ENCODE measurements at regions not wholly inside any gene's neighbourhood (a gene's known extent, or its start where the extent isn't known, plus 50 kb on each side); places are given as distances from the start of the nearest gene placed in this dataset.
"Not testable (repeated sequence)": the region's sequence is repeated elsewhere in the genome, so short reads cannot be mapped to it uniquely, and the experiment has no call there.

GRCh38 chr5:7310656-7311055 lies 85.3 kb upstream of the ADCY2 start:
- DNase-seq; H3K9me3 ChIP-seq; H3K36me3 ChIP-seq; H3K27me3 ChIP-seq; H3K27ac ChIP-seq; H3K4me3 ChIP-seq; intact Hi-C loops (cut with DNase I); H3K4me1 ChIP-seq: not testable (repeated sequence)
- WGBS, 2 donors = 40 to 43% methylated on average over 4 of the region's 4 CpGs

DNA sequence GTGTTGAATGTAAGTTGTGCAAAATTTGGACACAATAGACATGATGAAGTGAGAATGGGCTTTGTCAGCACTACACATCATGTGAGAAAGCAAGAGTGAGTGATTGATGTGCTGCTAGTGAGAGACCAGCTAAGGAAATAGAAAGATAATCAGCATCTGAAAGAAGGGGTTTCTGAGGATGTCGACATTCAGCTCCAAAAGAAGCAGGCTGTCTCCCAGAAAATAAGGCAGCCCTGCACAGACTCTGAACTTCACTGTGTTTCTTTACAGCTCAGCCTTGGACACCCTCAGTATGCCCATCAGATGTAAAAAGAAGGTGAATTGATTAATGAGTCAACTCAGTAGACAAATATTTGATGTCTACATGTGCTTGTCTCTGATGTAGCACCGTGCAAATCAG lies 80.8 kb upstream of the ADCY2 start:
- TF ChIP-seq CTCF (IDR thresholded peaks at IDR 0.05) (no peak), POLR2A (IDR thresholded peaks at IDR 0.05) (no peak)
- H3K27ac ChIP-seq = no peak overlapping the region

GRCh38 chr5:7317751-7318150 lies 78.2 kb upstream of the ADCY2 start:
- intact Hi-C loops (cut with DNase I) = no loop called here
- DNase-seq = no peak
- Histone ChIP-seq H3K9me3 (no peaks in the 10 kb centered on the region), H3K27ac (no peak overlapping the region), H3K4me1 (no peaks in the 10 kb centered on the region), H3K4me3 (no peak overlapping the region), H3K36me3 (no peaks in the 10 kb centered on the region), H3K27me3 (no peaks in the 10 kb centered on the region)
- WGBS, 2 donors = 45 to 53% methylated on average over 2 of the region's 2 CpGs
- TF ChIP-seq CTCF (IDR thresholded peaks at IDR 0.05) (no peak), POLR2A (IDR thresholded peaks at IDR 0.05) (no peak)

More for the DNA sequence above, 80.8 kb upstream of the ADCY2 start:
- Histone ChIP-seq H3K4me3 (no peak overlapping the region), H3K9me3 (no peaks in the 10 kb centered on the region), H3K36me3 (no peaks in the 10 kb centered on the region), H3K27me3 (no peaks in the 10 kb centered on the region), H3K4me1 (no peaks in the 10 kb centered on the region)
- intact Hi-C loops (cut with DNase I) = no loop called here
- WGBS, 2 donors = 26 to 45% methylated on average over 2 of the region's 2 CpGs
- no peak for DNase-seq

- TF ChIP-seq POLR2A (IDR thresholded peaks at IDR 0.05) (no peak), CTCF (IDR thresholded peaks at IDR 0.05) (no peak)
- intact Hi-C loops (cut with DNase I) = no loop called here
- H3K27me3 ChIP-seq = no peaks in the 10 kb centered on the region
- 8 to 15% methylated on average over 2 of the region's 2 CpGs for WGBS, 2 donors
- no peak overlapping the region for H3K27ac ChIP-seq
- no peaks in the 10 kb centered on the region for H3K4me1 ChIP-seq
- no peaks in the 10 kb centered on the region for H3K9me3 ChIP-seq
- DNase-seq = no peak
- H3K4me3 ChIP-seq = no peak overlapping the region
- H3K36me3 ChIP-seq = no peaks in the 10 kb centered on the region
Measured at GRCh38 chr5:7320701-7321301, 75.1 kb upstream of the ADCY2 start.

DNA sequence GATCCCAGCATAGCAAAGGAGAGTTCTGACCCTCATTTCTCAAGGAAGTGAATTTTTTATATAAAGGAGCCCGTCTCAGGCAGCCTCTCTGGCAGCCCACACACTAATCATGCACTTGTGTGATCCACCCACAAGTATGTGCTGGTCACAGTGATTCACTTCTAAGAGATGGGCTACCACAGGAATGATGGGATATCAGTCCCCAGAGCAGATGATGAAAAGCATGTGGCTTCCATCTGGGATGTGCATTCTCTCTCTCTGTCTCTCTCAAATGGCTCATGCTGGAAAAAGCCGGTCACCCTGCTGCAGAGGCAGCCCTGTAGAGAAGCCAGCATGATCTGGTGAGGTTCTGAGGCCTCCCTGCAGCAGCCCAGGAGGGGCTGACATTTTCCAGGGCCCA lies 74.2 kb upstream of the ADCY2 start:
- no peak overlapping the region for H3K4me3 ChIP-seq
- TF ChIP-seq CTCF (IDR thresholded peaks at IDR 0.05) (no peak), POLR2A (IDR thresholded peaks at IDR 0.05) (no peak)
- intact Hi-C loops (cut with DNase I) = no loop called here
- no peaks in the 10 kb centered on the region for H3K9me3 ChIP-seq
- H3K36me3 ChIP-seq = no peaks in the 10 kb centered on the region
- H3K4me1 ChIP-seq = no peaks in the 10 kb centered on the region
- no peak overlapping the region for H3K27ac ChIP-seq
- WGBS, 2 donors = 18% methylated on average over 2 of the region's 2 CpGs; no CpG with 5 or more reads in 1 of the 2 donors
- H3K27me3 ChIP-seq = no peaks in the 10 kb centered on the region
- no peak for DNase-seq

GRCh38 chr5:7324919-7325318 lies 71.0 kb upstream of the ADCY2 start:
- no peak for DNase-seq
- Histone ChIP-seq H3K4me1 (no peaks in the 10 kb centered on the region), H3K4me3 (no peak overlapping the region), H3K36me3 (no peaks in the 10 kb centered on the region), H3K27ac (no peak overlapping the region), H3K9me3 (no peaks in the 10 kb centered on the region), H3K27me3 (no peaks in the 10 kb centered on the region)
- no peak for TF ChIP-seq POLR2A (IDR thresholded peaks at IDR 0.05)
- TF ChIP-seq CTCF (IDR thresholded peaks at IDR 0.05) = no peak
- intact Hi-C loops (cut with DNase I) = no loop called here
- WGBS, 2 donors = 74 to 77% methylated on average over 4 of the region's 4 CpGs

Measured in esophagus squamous epithelium (tissue), 5 donors.